NT2/D1 (cell line): ENCODE measurements at regions not wholly inside any gene's neighbourhood (a gene's known extent, or its start where the extent isn't known, plus 50 kb on each side); places are given as distances from the start of the nearest gene placed in this dataset.

Source experiments
- DNase-seq: peaks from one replicate; pipeline ENCODE4 v3.0.0-alpha.2; 2011; ENCODE audit warnings: low read depth, low spot score
- H3K27me3 ChIP-seq: 2 replicates; pipeline ENCODE4 v1.6.0; 2011; ENCODE audit warnings: mild to moderate bottlenecking; ENCODE audit not compliant: insufficient read length, insufficient read depth
- H3K36me3 ChIP-seq: 2 replicates; pipeline ENCODE4 v1.6.1; 2011; ENCODE audit warnings: mild to moderate bottlenecking, low read length, mixed read lengths; ENCODE audit not compliant: insufficient read depth, insufficient read length
- H3K4me1 ChIP-seq: 2 replicates; pipeline ENCODE4 v1.5.1; 2011; ENCODE audit not compliant: insufficient read depth, insufficient read length
- H3K4me3 ChIP-seq: 2 replicates; pipeline ENCODE4 v1.5.1; 2011; ENCODE audit warnings: low read depth; ENCODE audit not compliant: insufficient read length
- H3K9ac ChIP-seq: 2 replicates; pipeline ENCODE4 v1.6.0; 2011; ENCODE audit warnings: low read depth; ENCODE audit not compliant: insufficient read length
- H3K9me3 ChIP-seq: 2 replicates; pipeline ENCODE4 v1.5.1; 2011; ENCODE audit warnings: mild to moderate bottlenecking, low read length; ENCODE audit not compliant: insufficient read depth
- SUZ12 ChIP-seq: IDR thresholded peaks from 2 replicates; pipeline ENCODE4 v1.6.1; 2011; ENCODE audit not compliant: insufficient read length, insufficient read depth; ENCODE audit errors: extremely low read depth
- YY1 ChIP-seq: IDR thresholded peaks from 2 replicates; pipeline ENCODE4 v1.6.1; 2011; ENCODE audit not compliant: insufficient read length, insufficient read depth
- ZNF274 ChIP-seq: IDR thresholded peaks from 2 replicates; pipeline ENCODE4 v1.6.1; 2011; ENCODE audit warnings: mild to moderate bottlenecking, low read depth, low read length

DNA sequence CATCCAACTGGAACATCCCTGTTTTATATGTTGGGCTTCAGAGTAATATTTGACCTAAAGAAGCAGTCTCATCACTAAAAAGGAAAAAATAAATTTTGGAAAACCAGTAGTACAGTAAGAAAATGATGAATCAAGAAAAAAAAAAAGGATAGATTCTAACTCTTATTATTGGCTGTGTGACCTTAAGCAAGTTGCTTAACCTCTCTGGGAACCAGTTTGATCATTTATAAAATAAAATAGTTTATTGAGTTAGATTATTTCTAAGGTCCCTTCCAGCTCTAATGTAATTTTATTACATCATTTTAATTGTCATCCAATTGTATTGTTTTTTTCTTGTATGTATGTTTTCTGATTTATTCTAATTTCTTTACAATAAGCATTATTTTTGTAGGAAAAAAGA lies 127.0 kb downstream of the PRELID2 start:
- no peak for DNase-seq
- H3K9me3 ChIP-seq: no peaks in the 10 kb centered on the region
- no peak overlapping the region for H3K4me3 ChIP-seq
- no peaks in the 10 kb centered on the region for H3K4me1 ChIP-seq
- H3K36me3 ChIP-seq: no peaks in the 10 kb centered on the region
- H3K27me3 ChIP-seq: no peaks in the 10 kb centered on the region
- no peak overlapping the region for H3K9ac ChIP-seq
- TF ChIP-seq YY1 (no peak), ZNF274 (no peak), SUZ12 (no peak)

DNA sequence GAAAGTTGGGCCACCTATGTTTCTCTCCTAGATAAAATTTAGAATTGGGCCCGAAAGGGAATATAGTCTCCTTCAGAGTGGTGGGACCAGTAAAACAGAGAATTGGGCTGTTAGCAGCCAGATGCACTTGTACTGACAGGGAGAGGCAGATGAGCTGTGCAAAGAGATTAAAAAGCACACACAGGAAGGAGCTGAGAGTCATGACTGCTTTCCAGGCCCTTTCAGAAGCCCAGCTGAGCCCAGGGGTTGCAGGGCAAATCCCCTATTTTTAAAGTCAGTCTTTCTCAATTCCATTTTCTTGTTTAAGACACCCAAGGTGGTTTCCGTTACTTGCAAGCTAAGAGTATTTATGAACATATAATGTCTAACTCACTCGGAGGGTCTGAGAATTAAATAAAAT lies 130.4 kb downstream of the PRELID2 start:
- no peaks in the 10 kb centered on the region for H3K9me3 ChIP-seq
- DNase-seq: no peak
- no peaks in the 10 kb centered on the region for H3K36me3 ChIP-seq
- H3K4me1 ChIP-seq: no peaks in the 10 kb centered on the region
- no peak overlapping the region for H3K4me3 ChIP-seq
- no peak overlapping the region for H3K9ac ChIP-seq
- TF ChIP-seq SUZ12 (no peak), YY1 (no peak), ZNF274 (no peak)
- H3K27me3 ChIP-seq: no peaks in the 10 kb centered on the region

DNA sequence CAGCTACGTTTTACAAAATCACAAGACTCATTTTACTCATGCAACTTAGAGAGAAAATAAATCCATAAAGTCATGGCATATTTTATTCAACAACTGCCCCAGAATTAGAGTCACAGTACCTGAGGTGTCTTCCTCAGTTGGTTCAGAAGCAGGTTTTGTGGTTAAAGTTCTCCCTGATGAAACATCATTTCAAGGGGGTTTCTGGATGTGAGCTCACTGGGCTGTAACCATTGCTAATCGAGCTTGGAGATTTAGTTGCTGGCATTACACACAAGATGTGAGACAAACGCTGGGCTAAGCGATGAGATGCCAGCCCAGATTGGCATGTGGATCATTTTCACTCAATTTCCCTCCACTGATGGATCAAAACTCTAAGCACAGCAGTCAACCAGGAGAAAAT lies 131.3 kb downstream of the PRELID2 start:
- no peaks in the 10 kb centered on the region for H3K9me3 ChIP-seq
- H3K9ac ChIP-seq: no peak overlapping the region
- TF ChIP-seq SUZ12 (no peak), YY1 (no peak), ZNF274 (no peak)
- H3K27me3 ChIP-seq: no peaks in the 10 kb centered on the region
- H3K4me1 ChIP-seq: no peaks in the 10 kb centered on the region
- no peak for DNase-seq
- no peaks in the 10 kb centered on the region for H3K36me3 ChIP-seq
- no peak overlapping the region for H3K4me3 ChIP-seq

DNA sequence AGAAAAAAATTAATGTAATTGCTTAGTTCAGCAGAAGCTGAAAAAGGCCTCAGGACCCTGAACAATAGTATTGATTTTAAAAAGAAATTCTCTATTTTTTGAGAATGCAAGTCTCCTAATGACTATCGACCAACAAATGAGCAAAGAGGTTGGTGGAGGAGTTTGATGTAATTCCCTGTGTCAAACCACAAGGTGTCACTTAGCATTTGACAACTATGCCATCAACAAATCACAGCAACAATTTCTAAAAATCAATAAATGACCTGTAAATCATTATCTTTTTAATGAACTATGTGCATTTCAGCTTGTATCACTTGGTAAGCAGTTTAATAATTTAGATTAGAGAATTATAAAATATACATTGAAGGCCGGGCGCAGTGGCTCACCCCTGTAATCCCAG lies 133.7 kb downstream of the PRELID2 start:
- Histone ChIP-seq H3K4me3 (no peak overlapping the region), H3K4me1 (no peaks in the 10 kb centered on the region), H3K36me3 (no peaks in the 10 kb centered on the region), H3K9ac (no peak overlapping the region), H3K9me3 (no peaks in the 10 kb centered on the region), H3K27me3 (no peaks in the 10 kb centered on the region)
- no peak for TF ChIP-seq YY1
- TF ChIP-seq SUZ12: no peak
- no peak for TF ChIP-seq ZNF274
- no peak for DNase-seq

DNA sequence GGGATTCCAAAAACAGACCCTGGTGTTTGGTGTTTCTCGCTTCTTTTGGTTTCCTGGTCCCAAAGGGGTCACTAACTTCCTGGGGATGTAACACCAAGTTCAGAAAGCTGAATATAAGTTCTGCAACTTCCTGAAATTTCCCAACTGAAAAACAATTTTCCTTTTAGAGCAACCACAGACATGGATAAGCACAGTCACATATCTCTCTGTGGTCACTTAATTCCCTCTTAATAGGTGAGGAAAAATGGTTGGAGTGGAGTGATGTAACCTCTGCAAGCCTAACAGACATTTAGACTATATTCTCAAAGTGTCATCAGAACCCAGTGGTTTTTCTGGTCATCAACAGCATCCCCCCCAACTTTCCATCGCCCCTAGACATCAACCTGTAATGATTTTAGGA lies 135.3 kb downstream of the PRELID2 start:
- Histone ChIP-seq H3K9ac (no peak overlapping the region), H3K4me1 (no peaks in the 10 kb centered on the region), H3K36me3 (no peaks in the 10 kb centered on the region), H3K9me3 (no peaks in the 10 kb centered on the region), H3K4me3 (no peak overlapping the region), H3K27me3 (no peaks in the 10 kb centered on the region)
- no peak for DNase-seq
- TF ChIP-seq SUZ12 (no peak), ZNF274 (no peak), YY1 (no peak)

DNA sequence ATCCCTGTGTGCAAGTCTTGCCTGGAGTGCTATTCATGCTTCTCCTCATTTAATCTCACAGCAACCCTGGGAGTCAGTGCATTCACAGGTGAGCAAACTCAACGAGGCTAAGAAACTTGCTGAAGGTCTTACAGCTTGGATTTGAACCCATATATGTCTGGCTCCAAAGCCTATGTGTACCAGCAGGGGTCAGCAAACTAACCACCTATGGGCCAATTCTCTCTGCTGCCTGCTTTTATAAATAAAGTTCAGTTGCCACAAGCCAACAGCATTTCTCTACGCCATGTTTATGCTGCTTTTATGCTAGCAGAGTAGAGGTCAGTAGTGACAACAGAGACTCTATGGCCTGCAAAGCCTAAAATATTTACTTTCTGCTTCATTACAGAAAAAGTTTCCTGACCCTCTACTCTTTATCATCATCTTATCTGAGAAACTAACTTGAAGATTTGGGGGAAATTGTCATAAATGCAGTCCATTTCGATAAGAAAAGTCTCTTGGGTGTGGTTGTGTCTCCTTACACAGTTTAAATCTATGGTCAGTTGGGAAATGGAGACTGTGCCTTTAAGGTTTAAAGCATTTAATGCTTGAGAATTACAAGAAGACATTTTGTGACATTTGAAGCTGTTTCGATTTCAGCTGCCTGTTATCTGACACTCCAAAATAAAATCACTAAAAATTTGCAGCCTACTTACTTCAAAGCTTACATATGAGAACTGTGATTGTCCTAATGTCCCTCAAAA lies 137.7 kb downstream of the PRELID2 start:
- no peaks in the 10 kb centered on the region for H3K4me1 ChIP-seq
- no peaks in the 10 kb centered on the region for H3K27me3 ChIP-seq
- H3K36me3 ChIP-seq: no peaks in the 10 kb centered on the region
- no peak overlapping the region for H3K4me3 ChIP-seq
- no peak for TF ChIP-seq YY1
- TF ChIP-seq ZNF274: no peak
- TF ChIP-seq SUZ12: no peak
- H3K9me3 ChIP-seq: no peaks in the 10 kb centered on the region
- DNase-seq: peak; percentile 16
- H3K9ac ChIP-seq: no peak overlapping the region

DNA sequence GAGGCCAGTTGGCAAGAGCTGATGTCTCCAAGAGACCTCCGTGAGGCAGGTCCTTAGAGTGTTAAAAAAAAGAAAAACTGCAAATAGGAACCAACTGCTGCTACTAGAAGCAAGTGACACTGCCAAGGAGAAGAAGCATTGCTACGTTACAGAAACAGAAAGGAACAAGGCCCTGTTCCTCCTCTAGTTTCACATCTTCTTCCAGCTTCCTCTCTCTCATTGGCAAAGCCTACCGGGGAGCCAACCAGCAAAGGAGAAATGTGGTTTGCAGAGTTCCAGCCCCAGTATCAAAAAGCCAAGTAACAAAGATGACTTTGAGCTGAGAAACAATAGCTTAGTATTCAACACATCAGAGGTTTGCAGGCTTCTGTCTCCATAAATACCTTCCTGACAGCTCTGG lies 145.9 kb downstream of the PRELID2 start:
- Histone ChIP-seq H3K4me3 (no peak overlapping the region), H3K27me3 (no peaks in the 10 kb centered on the region), H3K9ac (no peak overlapping the region), H3K36me3 (no peaks in the 10 kb centered on the region), H3K9me3 (no peaks in the 10 kb centered on the region), H3K4me1 (no peaks in the 10 kb centered on the region)
- TF ChIP-seq SUZ12: no peak
- TF ChIP-seq YY1: no peak
- no peak for TF ChIP-seq ZNF274
- no peak for DNase-seq
